Activated CD4-positive, CD25-positive, alpha-beta regulatory T cell treated with anti-CD3 and anti-CD28 coated beads, Interleukin-2, amount 50 U/mL, for 72 hours (primary cell): ENCODE measurements at regions not wholly inside any gene's neighbourhood (a gene's known extent, or its start where the extent isn't known, plus 50 kb on each side); places are given as distances from the start of the nearest gene placed in this dataset.

ENCODE experiments used
- DNase-seq: peaks from one replicate; pipeline ENCODE4 v3.0.0; 2021

GRCh38 chr15:56868170-56868569 lies 50.3 kb upstream of the TCF12 start:
- DNase-seq: no peak

GRCh38 chr15:56866803-56867202 lies 51.6 kb upstream of the TCF12 start:
- no peak for DNase-seq

- no peak for DNase-seq
Observed at GRCh38 chr15:56857828-56858227, 60.6 kb upstream of the TCF12 start.

- no peak for DNase-seq
Observed at GRCh38 chr15:56856934-56857333, 61.5 kb upstream of the TCF12 start.

GRCh38 chr15:56844892-56845291 lies 73.6 kb upstream of the TCF12 start:
- DNase-seq: no peak

GRCh38 chr15:56844471-56844870 lies 74.0 kb upstream of the TCF12 start:
- DNase-seq: no peak

GRCh38 chr15:56839641-56840040 lies 78.8 kb upstream of the TCF12 start:
- no peak for DNase-seq

- no peak for DNase-seq
Observed at GRCh38 chr15:56839099-56839498, 79.3 kb upstream of the TCF12 start.

- DNase-seq: no peak
Observed at GRCh38 chr15:56838085-56838484, 80.4 kb upstream of the TCF12 start.

GRCh38 chr15:56837273-56837672 lies 81.2 kb upstream of the TCF12 start:
- DNase-seq: no peak

GRCh38 chr15:56835718-56836171 lies 82.7 kb upstream of the TCF12 start:
- DNase-seq: no peak

GRCh38 chr15:56832125-56832524 lies 86.3 kb upstream of the TCF12 start:
- no peak for DNase-seq

GRCh38 chr15:56831467-56832005 lies 86.9 kb upstream of the TCF12 start:
- no peak for DNase-seq

- DNase-seq: no peak
Observed at GRCh38 chr15:56824175-56824574, 90.9 kb upstream of the ZNF280D start.

- DNase-seq: peak; percentile 33
Observed at GRCh38 chr15:56821721-56822425, 88.6 kb upstream of the ZNF280D start.

GRCh38 chr15:56820333-56820732 lies 87.0 kb upstream of the ZNF280D start:
- DNase-seq: no peak

- DNase-seq: no peak
Observed at GRCh38 chr15:56817321-56818080, 84.2 kb upstream of the ZNF280D start.

- no peak for DNase-seq
Observed at GRCh38 chr15:56816781-56817180, 83.5 kb upstream of the ZNF280D start.

- no peak for DNase-seq
Observed at GRCh38 chr15:56815247-56815646, 81.9 kb upstream of the ZNF280D start.

GRCh38 chr15:56814429-56814828 lies 81.1 kb upstream of the ZNF280D start:
- no peak for DNase-seq

- no peak for DNase-seq
Observed at GRCh38 chr15:56813995-56814394, 80.7 kb upstream of the ZNF280D start.

GRCh38 chr15:56812961-56813360 lies 79.7 kb upstream of the ZNF280D start:
- no peak for DNase-seq

- no peak for DNase-seq
Observed at GRCh38 chr15:56812221-56812620, 78.9 kb upstream of the ZNF280D start.

GRCh38 chr15:56811586-56811985 lies 78.3 kb upstream of the ZNF280D start:
- no peak for DNase-seq
